Panc1 (cell line): ENCODE measurements at regions not wholly inside any gene's neighbourhood (a gene's known extent, or its start where the extent isn't known, plus 50 kb on each side); places are given as distances from the start of the nearest gene placed in this dataset.

Source experiments
- ATAC-seq: fragments of 200-7000 bp; cut with Tn5 transposase; 2 replicates; pipeline ENCODE4 v1.9.1; 2020; ENCODE audit warnings: mild to moderate bottlenecking, moderate library complexity
- BruUV-seq: library from RNA; stranded (reverse); fragments of 400-500 nt; replicated peaks from 2 replicates; lab custom pipeline; 2021; lab: Mats Ljungman, UMichigan
- CTCF ChIA-PET: fragments of 300-600 bp; sonication (Branson Sonifier 250); formaldehyde crosslinking; loops from one replicate; lab custom pipeline; 2022; ENCODE audit warnings: antibody characterized with exemption; lab: Charles Lee
- POLR2A ChIA-PET: fragments of 300-600 bp; sonication (Branson Sonifier 250); formaldehyde crosslinking; loops from one replicate; lab custom pipeline; 2022; ENCODE audit warnings: antibody characterized with exemption; lab: Charles Lee
- DNase-seq: peaks from one replicate; pipeline ENCODE4 v3.0.0-alpha.2; 2010; ENCODE audit warnings: low read depth, low spot score
- H3K27ac ChIP-seq: 2 replicates; pipeline ENCODE4 v1.5.1; 2011; ENCODE audit warnings: mild to moderate bottlenecking, low read length, inconsistent platforms
- H3K27me3 ChIP-seq: fragments of 200-500 bp; sonication (Bioruptor generic); 2 replicates; pipeline ENCODE4 v1.6.0; 2014; ENCODE audit warnings: low read length, inconsistent platforms; ENCODE audit not compliant: control insufficient read depth, insufficient read depth
- H3K36me3 ChIP-seq: fragments of 200-500 bp; sonication (Bioruptor generic); 2 replicates; pipeline ENCODE4 v1.5.1; 2014; ENCODE audit warnings: inconsistent platforms, mild to moderate bottlenecking, low read length, moderate library complexity; ENCODE audit not compliant: control insufficient read depth, insufficient read depth
- H3K4me1 ChIP-seq: 2 replicates; pipeline ENCODE4 v1.5.1; 2011; ENCODE audit warnings: inconsistent platforms, mild to moderate bottlenecking, low read length, moderate library complexity; ENCODE audit not compliant: control insufficient read depth, insufficient read depth
- H3K4me3 ChIP-seq, 2 experiments: 2 replicates each; pipeline ENCODE4 v1.5.1; 2011 to 2012; ENCODE audit warnings: low read depth in 2 of 2, low read length in 2 of 2, mild to moderate bottlenecking in 2 of 2, inconsistent platforms in 1 of 2, moderate library complexity in 1 of 2
- H3K9me3 ChIP-seq: fragments of 200-500 bp; sonication (Bioruptor generic); 2 replicates; pipeline ENCODE4 v1.5.1; 2014; ENCODE audit warnings: low read depth, mild to moderate bottlenecking, inconsistent platforms, low read length, moderate library complexity; ENCODE audit not compliant: control insufficient read depth, insufficient read depth
- CTCF ChIP-seq: fragments of 450-650 bp; IDR thresholded peaks from 2 replicates; pipeline ENCODE4 v1.5.1; 2017; ENCODE audit warnings: mild to moderate bottlenecking
- POLR2AphosphoS5 ChIP-seq: IDR thresholded peaks from 2 replicates; pipeline ENCODE4 v1.6.1; 2012; ENCODE audit warnings: mild to moderate bottlenecking, low read depth, low read length, moderate library complexity
- REST ChIP-seq, 2 experiments: IDR thresholded peaks; 2 replicates each; pipeline ENCODE4 v1.6.1; 2011 to 2012; ENCODE audit warnings: low read depth in 2 of 2, control low read depth in 1 of 2, low read length in 1 of 2, mild to moderate bottlenecking in 1 of 2, moderate library complexity in 1 of 2; ENCODE audit not compliant: insufficient read depth in 1 of 2
- SIN3A ChIP-seq: IDR thresholded peaks from 2 replicates; pipeline ENCODE4 v1.6.1; 2012; ENCODE audit warnings: low read depth, mild to moderate bottlenecking, low read length, moderate library complexity, borderline replicate concordance; ENCODE audit not compliant: insufficient read depth
- TCF7L2 ChIP-seq: IDR thresholded peaks from 2 replicates; pipeline ENCODE4 v1.6.1; 2011; ENCODE audit warnings: mild to moderate bottlenecking, low read depth, low read length, inconsistent platforms
- in situ Hi-C: cut with HindIII; loops from 2 replicates; pipeline ENCODE4 v1.10.0; 2016; ENCODE audit warnings: low sequenced_read_pairs, low pct_unique_long_range_greater_than_20kb
- intact Hi-C: fragments of 100-400 bp; cut with micrococcal nuclease; formaldehyde crosslinking; loops from one replicate; pipeline ENCODE4 v1.10.0; 2022; ENCODE audit not compliant: unreplicated experiment

- H3K27me3 ChIP-seq: no peaks in the 10 kb centered on the region
- ChIA-PET POLR2A (no interaction called here), CTCF (no interaction called here)
- no peaks in the 10 kb centered on the region for H3K9me3 ChIP-seq
- TF ChIP-seq REST (IDR thresholded peaks at IDR 0.05; ENCODE audit: insufficient read depth in 1 of 2, low read depth in 2 of 2, low read length in 1 of 2) (no peak), TCF7L2 (no peak), SIN3A (no peak), CTCF (no peak), POLR2AphosphoS5 (no peak)
- H3K4me3 ChIP-seq: no peak overlapping the region
- DNase-seq (no peak), ATAC-seq (no peak)
- no peak overlapping the region for H3K27ac ChIP-seq
- no TSS peak for BruUV-seq
- H3K36me3 ChIP-seq: no peaks in the 10 kb centered on the region
- no peaks in the 10 kb centered on the region for H3K4me1 ChIP-seq
- in situ Hi-C loops: no loop called here
- intact Hi-C loops: no loop called here
Measured at GRCh38 chr5:160976181-160976580, 124.2 kb upstream of the ATP10B start.

GRCh38 chr5:160970605-160971191 lies 118.7 kb upstream of the ATP10B start:
- ChIA-PET CTCF (no interaction called here), POLR2A (no interaction called here)
- H3K36me3 ChIP-seq: no peaks in the 10 kb centered on the region
- no peak for TF ChIP-seq TCF7L2
- TF ChIP-seq CTCF: peak; percentile 42; the same call in 1 of the 2 replicates
- H3K4me1 ChIP-seq: no peaks in the 10 kb centered on the region
- no peak overlapping the region for H3K27ac ChIP-seq
- H3K27me3 ChIP-seq: no peaks in the 10 kb centered on the region; the same call in 1 of the 2 replicates
- no TSS peak for BruUV-seq
- DNase-seq (no peak), ATAC-seq (no peak)
- in situ Hi-C loops: no loop called here
- H3K4me3 ChIP-seq: no peak overlapping the region
- intact Hi-C loops: no loop called here
- H3K9me3 ChIP-seq: no peaks in the 10 kb centered on the region
